GM21360 (cell line): ENCODE measurements at regions not wholly inside any gene's neighbourhood (a gene's known extent, or its start where the extent isn't known, plus 50 kb on each side); places are given as distances from the start of the nearest gene placed in this dataset.
A peak's percentile ranks its signal among the peaks of the same experiment; 100 is the strongest.

Experiments used
- ATAC-seq: cut with Tn5 transposase; IDR thresholded peaks from one replicate; pipeline ENCODE4 v1.9.1; 2021; ENCODE audit warnings: mild to moderate bottlenecking, moderate library complexity; ENCODE audit not compliant: unreplicated experiment

DNA sequence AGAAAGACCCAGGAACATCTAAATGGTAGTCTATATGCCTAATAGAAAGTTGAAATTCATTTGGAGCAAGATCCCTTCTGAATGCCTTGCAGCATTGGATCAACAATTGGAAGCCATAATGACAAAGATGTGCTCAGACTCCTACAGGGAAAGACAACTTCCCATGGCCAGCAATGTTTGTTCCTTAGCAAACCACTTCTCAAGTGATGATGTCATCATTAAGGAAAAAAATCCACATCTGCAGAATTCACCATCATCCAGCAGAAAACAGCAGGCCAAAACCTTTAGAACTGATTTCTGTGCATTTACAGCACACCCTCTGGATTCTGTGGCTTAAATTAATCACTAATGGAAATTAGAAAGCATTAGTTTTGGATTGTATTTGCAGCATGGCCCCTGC, 82.4 kb upstream of the ZIC3 start:
- ATAC-seq, result no peak

- no peak for ATAC-seq
These were observed 83.8 kb upstream of the ZIC3 start for GRCh38 chrX:137482136-137482535.

DNA sequence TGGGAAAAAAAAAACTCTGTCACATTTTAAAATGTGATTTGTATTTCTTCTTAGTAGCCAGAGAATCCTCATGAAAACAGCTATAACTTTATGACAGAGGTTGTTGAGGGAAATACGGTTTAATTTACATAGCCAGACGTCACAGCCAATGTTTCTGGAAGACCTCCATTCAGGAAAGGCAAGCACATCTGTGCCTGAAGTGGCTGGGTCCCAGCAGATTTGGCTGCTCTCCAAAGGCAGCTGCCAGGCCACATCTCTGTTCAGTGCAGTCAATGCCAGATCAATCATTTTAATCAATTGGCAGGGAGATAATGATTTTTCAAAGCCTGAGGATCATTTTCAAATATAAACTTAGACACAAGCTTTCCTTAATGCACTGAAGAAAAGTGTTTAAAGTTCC, 86.5 kb upstream of the ZIC3 start:
- no peak for ATAC-seq

DNA sequence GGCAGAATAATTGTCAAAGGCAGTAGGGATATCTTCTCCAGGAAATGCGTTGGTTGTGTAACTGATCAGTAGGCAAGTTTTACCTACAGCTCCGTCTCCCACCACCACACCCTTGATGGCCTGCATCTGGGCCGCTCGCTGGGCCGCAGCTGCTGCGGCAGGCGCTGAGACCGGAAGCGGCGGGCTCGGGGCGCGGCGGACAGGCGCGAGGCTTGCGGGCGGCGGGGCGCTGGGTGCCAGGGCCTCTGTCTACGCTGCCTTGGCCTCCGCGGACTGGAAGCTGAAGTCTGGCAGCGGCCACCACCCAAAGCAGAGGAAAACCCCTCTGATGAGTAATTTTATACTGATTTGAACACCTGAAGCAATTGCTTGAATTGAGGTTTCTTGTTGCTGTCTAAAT, 124.2 kb upstream of the ZIC3 start:
- no peak for ATAC-seq

GRCh38 chrX:137432609-137433008, 133.3 kb upstream of the ZIC3 start:
- ATAC-seq, result peak; percentile 74

GRCh38 chrX:137431693-137432488, 134.0 kb upstream of the ZIC3 start:
- ATAC-seq, result no peak

DNA sequence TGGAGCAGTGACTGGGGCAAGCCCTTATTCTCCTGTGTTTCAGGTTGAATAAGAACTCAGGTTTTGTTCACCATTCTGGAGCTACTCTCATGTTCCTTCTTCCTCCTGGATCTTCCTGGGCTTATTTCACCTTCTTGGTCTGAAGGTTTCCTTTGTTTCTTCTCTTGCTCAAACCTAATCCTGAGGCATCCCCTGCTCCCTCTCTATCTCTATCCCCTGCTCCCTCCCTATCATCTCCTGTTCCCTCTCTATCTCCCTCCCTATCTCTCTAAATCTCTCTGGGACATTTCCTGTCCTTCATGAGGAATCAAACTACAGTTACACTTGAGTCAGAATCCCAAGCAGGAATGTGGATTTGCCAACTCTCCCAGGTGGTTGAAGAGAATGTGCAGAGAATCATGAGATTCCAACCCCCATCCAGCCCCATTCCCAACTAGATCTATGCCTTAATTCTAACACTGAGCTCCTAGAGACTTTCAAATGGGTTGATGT, 134.9 kb upstream of the ZIC3 start:
- ATAC-seq, result no peak

DNA sequence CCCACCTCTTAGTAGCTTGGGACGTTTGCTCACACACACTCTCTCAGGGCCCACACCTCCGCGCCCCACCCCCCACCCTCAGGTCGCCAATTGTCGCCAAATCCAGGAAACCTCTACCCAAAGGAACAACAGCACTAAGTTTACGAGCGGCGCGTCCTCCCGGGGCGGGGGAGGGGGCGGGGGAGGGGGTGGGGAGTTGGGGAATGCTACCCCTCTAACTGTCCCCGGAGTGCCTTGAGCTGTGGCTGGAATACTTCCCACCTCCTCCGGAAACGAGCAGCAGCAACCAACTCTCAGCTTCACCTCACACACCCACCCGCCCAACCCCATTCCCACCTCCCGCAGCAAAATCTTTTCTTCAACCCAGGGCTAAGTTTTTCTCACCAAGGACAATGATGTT, 135.6 kb upstream of the ZIC3 start:
- no peak for ATAC-seq

- no peak for ATAC-seq
These were observed 136.9 kb upstream of the ZIC3 start for GRCh38 chrX:137428766-137429591.

DNA sequence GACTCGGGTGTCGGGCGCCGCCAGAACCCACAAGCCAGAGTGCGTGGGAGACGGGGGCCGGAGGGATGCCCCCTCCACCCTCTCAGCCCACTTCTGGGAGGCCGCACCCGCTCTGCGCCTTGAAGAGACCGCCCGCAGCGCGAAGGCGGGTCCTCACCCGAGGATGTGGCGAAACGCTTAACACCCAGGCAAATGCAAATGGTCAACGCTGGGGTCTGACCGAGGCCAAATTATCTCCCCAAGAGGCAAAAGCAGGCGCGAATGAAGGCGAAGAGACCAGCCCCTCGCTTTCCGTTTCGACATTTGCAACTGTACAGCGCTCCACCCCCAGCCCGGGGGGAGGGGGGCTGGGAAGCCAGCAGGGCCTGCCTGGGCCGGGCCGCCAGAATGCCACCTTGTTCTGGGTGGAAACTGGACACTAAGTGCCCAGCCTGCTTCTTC, 137.7 kb upstream of the ZIC3 start:
- no peak for ATAC-seq

GRCh38 chrX:137427816-137428215, 138.1 kb upstream of the ZIC3 start:
- ATAC-seq, result no peak

DNA sequence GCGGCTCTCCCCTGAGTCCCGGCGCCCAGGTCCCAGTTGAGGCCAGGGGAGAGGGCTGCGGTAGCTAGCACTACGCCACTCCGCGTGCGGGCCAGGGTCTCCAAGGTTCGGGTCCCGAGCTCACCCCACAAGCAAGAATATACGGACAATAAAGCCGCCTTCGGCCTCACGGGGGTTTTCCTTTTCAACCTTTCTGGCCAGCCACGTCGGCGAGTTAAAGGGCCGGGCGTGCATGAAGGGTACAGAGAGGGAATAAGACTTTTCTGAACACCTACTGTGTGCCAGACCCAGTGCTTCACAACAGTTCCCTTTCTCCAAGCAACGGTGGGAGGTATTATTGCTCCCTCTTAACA, 138.5 kb upstream of the ZIC3 start:
- ATAC-seq, result no peak

DNA sequence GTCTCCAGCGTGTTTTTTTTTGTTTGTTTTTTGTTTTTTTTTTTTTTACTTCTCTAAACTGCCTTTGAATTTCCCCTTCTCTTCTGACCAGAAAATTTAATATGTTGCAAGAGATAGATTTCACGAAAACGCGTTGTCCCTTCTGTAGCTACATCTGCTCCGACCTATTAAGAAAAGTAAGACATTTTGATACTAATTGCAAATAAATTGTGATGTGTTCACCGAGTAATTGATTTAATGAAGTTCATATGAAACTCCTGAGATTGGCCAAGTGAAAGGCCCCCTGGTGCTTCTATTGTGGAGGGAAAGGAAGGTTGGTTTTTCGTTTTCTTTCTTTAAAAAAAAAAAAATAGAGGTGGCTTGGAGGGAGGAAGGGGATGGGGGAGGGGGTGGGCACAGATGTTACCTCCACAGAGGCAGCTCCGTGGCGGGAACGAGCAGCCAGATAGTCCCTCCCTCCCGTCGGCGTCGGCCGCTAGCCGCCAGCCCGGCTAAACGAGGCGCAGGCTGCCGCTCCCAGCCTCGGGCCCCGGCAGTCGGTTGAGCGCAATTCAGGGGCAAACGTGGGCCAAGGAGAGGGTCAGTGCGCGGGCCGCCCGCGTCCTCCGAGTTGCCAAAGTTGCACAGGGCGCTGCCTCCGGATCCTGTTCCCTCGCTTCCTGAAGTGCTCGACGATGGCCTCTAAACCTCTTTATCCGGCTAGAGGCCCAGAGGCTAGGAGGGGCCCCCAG, 139.1 kb upstream of the ZIC3 start:
- ATAC-seq, result no peak

GRCh38 chrX:137425986-137426385, 139.9 kb upstream of the ZIC3 start:
- no peak for ATAC-seq

- no peak for ATAC-seq
These were observed 140.5 kb upstream of the ZIC3 start for GRCh38 chrX:137425273-137425902.

DNA sequence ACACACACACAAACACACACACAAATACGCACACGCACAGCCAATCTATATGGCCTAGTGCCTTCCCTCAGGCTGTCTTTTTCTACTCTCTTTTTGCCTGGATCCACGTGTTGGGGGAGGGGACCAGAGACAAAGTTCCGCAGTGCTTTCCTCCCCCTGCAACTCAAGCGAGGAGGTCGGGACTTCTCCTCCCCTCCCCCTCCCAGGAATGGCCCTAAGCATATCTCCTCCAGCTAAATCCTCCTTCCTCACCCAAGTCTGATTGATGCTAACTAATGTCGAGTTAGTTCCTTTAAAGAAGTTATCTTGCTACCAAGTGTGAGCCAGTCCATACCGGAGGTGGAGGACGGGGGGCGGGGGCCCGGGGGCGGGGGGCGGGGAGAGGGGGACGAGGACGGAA, 141.2 kb upstream of the ZIC3 start:
- ATAC-seq, result no peak

GRCh38 chrX:137423241-137423640, 142.7 kb upstream of the ZIC3 start:
- ATAC-seq, result no peak

GRCh38 chrX:137418086-137418485, 147.8 kb upstream of the ZIC3 start:
- ATAC-seq, result no peak

- no peak for ATAC-seq
These were observed 152.7 kb upstream of the ZIC3 start for GRCh38 chrX:137413190-137413589.

- no peak for ATAC-seq
These were observed 160.3 kb upstream of the ZIC3 start for GRCh38 chrX:137405449-137406140.
